ENCODE measurements at regions not wholly inside any gene's neighbourhood (a gene's known extent, or its start where the extent isn't known, plus 50 kb on each side); places are given as distances from the start of the nearest gene placed in this dataset.

DNA sequence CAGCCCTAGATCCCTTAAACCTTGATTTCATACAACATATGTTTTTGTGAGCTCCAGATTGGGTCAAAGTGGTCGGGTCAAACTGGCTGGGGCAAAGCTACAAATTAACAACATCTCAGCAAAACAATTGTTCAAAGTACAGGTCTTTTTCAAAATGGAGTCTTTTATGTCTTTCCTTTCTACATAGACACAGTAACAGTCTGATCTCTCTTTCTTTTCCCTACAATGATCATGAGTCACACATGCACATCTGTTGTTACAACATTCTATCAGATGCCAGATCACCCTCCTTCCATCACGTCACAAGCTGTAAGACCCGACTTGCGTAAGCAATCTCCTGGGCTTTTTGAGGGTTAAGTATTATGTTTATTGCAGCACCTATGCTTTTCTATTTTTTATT, 55.1 kb downstream of the RHOB start:
- H4K20me1 ChIP-seq (replicated peaks in 1 of 2; ENCODE audit: control insufficient read depth in 1 of 2, insufficient read depth in 2 of 2, low read length in 2 of 2) = no peaks in the 10 kb centered on the region
- TF ChIP-seq EGR1 (IDR thresholded peaks at IDR 0.05; ENCODE audit: borderline replicate concordance, low read depth, low read length) = no peak
- no peak for TF ChIP-seq KDM4A (IDR thresholded peaks at IDR 0.05; ENCODE audit: low read depth, low read length, severe bottlenecking)
- TF ChIP-seq RFX5 (IDR thresholded peaks at IDR 0.05; ENCODE audit: borderline replicate concordance, low read depth, low read length) = no peak
- no peak for TF ChIP-seq HDAC6 (IDR thresholded peaks at IDR 0.05; ENCODE audit: low read depth, low read length)
- TF ChIP-seq, protein P1, sequence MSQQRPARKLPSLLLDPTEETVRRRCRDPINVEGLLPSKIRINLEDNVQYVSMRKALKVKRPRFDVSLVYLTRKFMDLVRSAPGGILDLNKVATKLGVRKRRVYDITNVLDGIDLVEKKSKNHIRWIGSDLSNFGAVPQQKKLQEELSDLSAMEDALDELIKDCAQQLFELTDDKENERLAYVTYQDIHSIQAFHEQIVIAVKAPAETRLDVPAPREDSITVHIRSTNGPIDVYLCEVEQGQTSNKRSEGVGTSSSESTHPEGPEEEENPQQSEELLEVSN (IDR thresholded peaks at IDR 0.05) = no peak
- TF ChIP-seq CTBP2 (IDR thresholded peaks at IDR 0.05; ENCODE audit: borderline replicate concordance, insufficient read depth, insufficient read length, low read length) = no peak
- TF ChIP-seq TAF7 (optimal IDR thresholded peaks at IDR 0.05; ENCODE audit: borderline replicate concordance, low read depth, low read length) = no peak
- no peak for TF ChIP-seq SAP30 (IDR thresholded peaks at IDR 0.05; ENCODE audit: insufficient read depth, insufficient replicate concordance, low read length)
- no peak for TF ChIP-seq SP1 (IDR thresholded peaks at IDR 0.05; ENCODE audit: low read depth, low read length)
- no peak overlapping the region for H3K4ac ChIP-seq (replicated peaks; ENCODE audit: insufficient read length, low read depth, low read length)
- H3K4me1 ChIP-seq (replicated peaks in 1 of 4; ENCODE audit: control insufficient read depth in 3 of 4, insufficient read depth in 4 of 4, low read length in 3 of 4) = no peaks in the 10 kb centered on the region
- H3K27me3 ChIP-seq (replicated peaks in 1 of 4; ENCODE audit: control insufficient read depth in 3 of 4, extremely low read depth in 1 of 4, insufficient read depth in 3 of 4, low read length in 3 of 4) = no peaks in the 10 kb centered on the region
- ChIA-PET CTCF (ENCODE audit: partially characterized antibody) (no interaction called here), POLR2A (ENCODE audit: partially characterized antibody) (no interaction called here)
- no peak overlapping the region for H3K27ac ChIP-seq (ENCODE audit: low read depth, low read length)
- 75% methylated on average over 4 of the region's 4 CpGs; no CpG with 5 or more reads in 1 of the 2 experiments for WGBS, 2 experiments (ENCODE audit: extremely low coverage in 1 of 2, insufficient coverage in 1 of 2, insufficient read length in 1 of 2, insufficient replicate concordance in 2 of 2, low coverage in 1 of 2, low lambda C conversion rate in 2 of 2, missing lambda C conversion rate in 1 of 2)
- no peaks in the 10 kb centered on the region for H3K79me1 ChIP-seq (ENCODE audit: low read depth, low read length)
- no peaks in the 10 kb centered on the region; the same call in 1 of the 2 replicates for H3K23me2 ChIP-seq (ENCODE audit: low read depth, low read length)
- H4K91ac ChIP-seq (replicated peaks; ENCODE audit: insufficient read length, low read length) = no peak overlapping the region
- no peak overlapping the region for H2BK15ac ChIP-seq (ENCODE audit: low read length)
- H2AFZ ChIP-seq (ENCODE audit: low read length) = no peak overlapping the region
- no peak overlapping the region for H3K9ac ChIP-seq (replicated peaks in 1 of 4; ENCODE audit: extremely low read depth in 1 of 4, low read depth in 3 of 4, low read length in 3 of 4)
- H2BK20ac ChIP-seq (ENCODE audit: low read length) = no peak overlapping the region
- FAIRE-seq (no peak), DNase-seq (ENCODE audit: low read depth in 1 of 2, low spot score in 2 of 2) (no peak)
- no peak overlapping the region for H3K4me3 ChIP-seq (ENCODE audit: extremely low read depth in 1 of 4, insufficient read depth in 2 of 4, low read depth in 3 of 4, low read length in 4 of 4)
- H3K18ac ChIP-seq (ENCODE audit: extremely low read depth, low read length) = no peak overlapping the region
- no peak overlapping the region for H2BK120ac ChIP-seq (replicated peaks; ENCODE audit: low read depth, low read length)
- no peak overlapping the region for H3K4me2 ChIP-seq (ENCODE audit: insufficient read depth in 1 of 2, low read depth in 2 of 2, low read length in 2 of 2)
- no peak overlapping the region for H4K5ac ChIP-seq (ENCODE audit: insufficient read length, low read depth, low read length)
- H3K9me3 ChIP-seq (ENCODE audit: insufficient read depth in 2 of 2, low read depth in 1 of 2, low read length in 1 of 2) = no peaks in the 10 kb centered on the region
- H3K56ac ChIP-seq (replicated peaks; ENCODE audit: insufficient read length, low read depth, low read length) = no peak overlapping the region
- no peak overlapping the region for H2AK5ac ChIP-seq (ENCODE audit: low read depth, low read length)
- no peak overlapping the region for H3K23ac ChIP-seq (ENCODE audit: insufficient read length)
- no peak overlapping the region for H2BK5ac ChIP-seq (ENCODE audit: low read depth, low read length)
- no peak overlapping the region for H2BK12ac ChIP-seq (ENCODE audit: low read depth, low read length)
- no peak overlapping the region for H4K8ac ChIP-seq (ENCODE audit: extremely low read depth, insufficient read depth, low read length)
- H3K14ac ChIP-seq (ENCODE audit: insufficient read length) = no peak overlapping the region
- no peaks in the 10 kb centered on the region; a peak in 1 of 4 replicates for H3K79me2 ChIP-seq (ENCODE audit: control insufficient read depth in 1 of 2, insufficient read depth in 2 of 2, low read length in 2 of 2)
- no peaks in the 10 kb centered on the region for H3K36me3 ChIP-seq (ENCODE audit: control insufficient read depth in 2 of 4, insufficient read depth in 4 of 4, low read length in 3 of 4)
